Hematopoietic multipotent progenitor cell (in vitro differentiated cells): ENCODE measurements at regions not wholly inside any gene's neighbourhood (a gene's known extent, or its start where the extent isn't known, plus 50 kb on each side); places are given as distances from the start of the nearest gene placed in this dataset.

Experiments
- DNase-seq, 3 donors: peaks; one replicate each; pipeline ENCODE4 v3.0.0-alpha.2; 2011 to 2015; ENCODE audit warnings: low read depth in 2 of 3, low spot score in 2 of 3

- no peak for DNase-seq
Observed at GRCh38 chr2:48912110-48912509, 156.6 kb upstream of the LHCGR start.

- DNase-seq: no peak
Observed at GRCh38 chr2:48910961-48911360, 155.4 kb upstream of the LHCGR start.

- DNase-seq: no peak
Observed at GRCh38 chr2:48906633-48907032, 151.1 kb upstream of the LHCGR start.

GRCh38 chr2:48905696-48906095, 150.2 kb upstream of the LHCGR start:
- DNase-seq: peak in 1 of 3 donors; percentile 17

GRCh38 chr2:48902521-48902920, 147.0 kb upstream of the LHCGR start:
- no peak for DNase-seq

GRCh38 chr2:48901416-48901815, 145.9 kb upstream of the LHCGR start:
- DNase-seq: no peak

GRCh38 chr2:48901015-48901343, 145.5 kb upstream of the LHCGR start:
- DNase-seq: no peak

DNA sequence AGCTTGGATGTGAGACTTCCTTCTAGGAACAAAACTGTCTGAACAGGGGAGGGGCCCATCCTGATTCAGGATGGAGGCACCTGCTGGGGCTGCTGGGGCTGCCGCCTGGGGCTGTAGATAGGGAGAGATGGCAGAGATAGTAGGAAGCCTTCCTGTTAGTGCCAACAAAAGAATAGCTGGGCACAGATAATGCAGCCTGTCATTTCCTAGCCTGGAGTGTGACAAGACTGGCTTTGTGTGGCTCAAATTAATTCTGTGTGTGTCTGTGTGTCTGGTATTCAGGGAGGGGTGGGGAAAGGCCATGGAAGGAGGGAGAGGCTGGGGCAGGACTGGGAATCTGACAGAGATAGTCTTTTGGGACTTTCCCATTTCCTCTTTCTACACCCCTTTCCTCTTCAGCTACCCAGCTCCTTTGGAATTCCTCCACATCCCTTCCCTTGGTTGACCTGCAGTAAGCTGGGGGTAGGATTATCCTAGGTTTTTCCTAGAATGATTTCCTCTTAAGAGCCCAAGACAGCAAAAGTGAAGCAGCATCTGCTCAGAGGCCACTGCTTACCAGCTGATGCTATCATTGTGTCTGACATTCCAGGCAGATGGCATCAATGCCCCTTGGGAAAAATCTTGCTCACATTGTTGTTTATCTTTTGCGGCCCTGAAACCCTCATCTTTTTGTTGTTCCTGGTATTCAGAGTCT, 144.9 kb upstream of the LHCGR start:
- no peak for DNase-seq

DNA sequence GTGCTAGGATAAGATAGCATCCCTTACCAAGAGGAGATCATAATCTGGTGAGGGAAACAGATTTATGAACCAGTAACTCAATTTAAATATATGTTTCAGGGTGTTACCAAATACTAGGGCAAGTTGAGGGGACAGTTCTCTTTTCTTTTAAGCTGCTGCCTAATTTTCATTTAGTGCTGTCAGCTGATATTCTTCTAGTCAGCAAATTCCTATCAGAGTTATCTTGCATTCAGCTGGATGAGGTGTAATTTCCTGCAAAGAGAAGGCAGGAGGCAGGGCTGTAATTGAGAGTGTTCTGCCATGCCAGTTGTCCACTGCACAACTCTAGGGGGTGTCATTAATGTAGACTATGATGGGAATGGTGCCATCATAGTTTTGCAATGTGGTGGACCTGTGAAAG, 141.3 kb upstream of the LHCGR start:
- no peak for DNase-seq

GRCh38 chr2:48890454-48891131, 135.1 kb upstream of the LHCGR start:
- no peak for DNase-seq

GRCh38 chr2:48888066-48888465, 132.5 kb upstream of the LHCGR start:
- no peak for DNase-seq

DNA sequence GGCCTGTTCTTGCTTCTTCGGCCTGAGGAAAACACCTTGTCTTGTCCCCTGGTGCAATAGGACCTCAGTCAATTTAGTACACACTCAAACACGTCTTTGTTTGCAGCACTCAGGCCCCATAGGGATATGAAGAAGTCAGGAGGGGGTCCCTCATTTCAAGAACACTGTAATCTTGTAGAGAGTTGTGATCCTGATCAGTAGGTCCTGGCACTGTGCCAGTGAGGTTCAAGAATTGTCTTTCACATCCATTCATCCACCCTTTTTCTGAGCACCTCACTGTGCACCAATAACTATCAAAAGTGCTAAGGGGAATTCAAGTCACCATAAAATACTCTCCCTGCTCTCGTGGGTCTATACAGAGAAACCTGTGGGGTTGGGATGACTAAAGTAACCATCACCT, 131.4 kb upstream of the LHCGR start:
- no peak for DNase-seq

GRCh38 chr2:48885841-48886240, 130.3 kb upstream of the LHCGR start:
- DNase-seq: no peak

GRCh38 chr2:48883661-48884060, 128.1 kb upstream of the LHCGR start:
- no peak for DNase-seq

GRCh38 chr2:48874282-48874681, 118.8 kb upstream of the LHCGR start:
- DNase-seq: no peak

GRCh38 chr2:48873666-48874065, 118.1 kb upstream of the LHCGR start:
- DNase-seq: no peak

DNA sequence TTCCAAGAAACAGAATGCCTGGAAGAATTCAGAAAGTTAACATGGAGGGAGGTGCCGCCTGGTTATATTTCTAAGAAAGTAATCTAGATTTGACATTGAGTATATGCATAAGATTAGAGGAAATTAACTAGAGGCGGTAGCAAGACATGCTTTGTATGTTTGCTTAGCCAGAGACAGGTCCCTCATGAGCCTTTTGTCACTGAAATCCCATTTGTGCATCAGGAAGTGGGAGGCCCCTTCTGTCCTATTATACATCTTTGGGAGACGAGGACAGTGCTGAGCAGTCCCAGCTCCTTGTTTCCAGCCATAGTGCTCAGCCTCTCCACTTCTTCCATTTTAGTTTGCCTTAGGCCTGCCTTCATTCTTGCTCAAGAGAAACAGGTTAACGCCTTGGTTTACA, 115.4 kb upstream of the LHCGR start:
- DNase-seq: no peak

GRCh38 chr2:48870503-48870902, 115.0 kb upstream of the LHCGR start:
- DNase-seq: no peak

GRCh38 chr2:48865704-48866103, 110.2 kb upstream of the LHCGR start:
- no peak for DNase-seq

- no peak for DNase-seq
Observed at GRCh38 chr2:48860380-48860779, 104.9 kb upstream of the LHCGR start.

DNA sequence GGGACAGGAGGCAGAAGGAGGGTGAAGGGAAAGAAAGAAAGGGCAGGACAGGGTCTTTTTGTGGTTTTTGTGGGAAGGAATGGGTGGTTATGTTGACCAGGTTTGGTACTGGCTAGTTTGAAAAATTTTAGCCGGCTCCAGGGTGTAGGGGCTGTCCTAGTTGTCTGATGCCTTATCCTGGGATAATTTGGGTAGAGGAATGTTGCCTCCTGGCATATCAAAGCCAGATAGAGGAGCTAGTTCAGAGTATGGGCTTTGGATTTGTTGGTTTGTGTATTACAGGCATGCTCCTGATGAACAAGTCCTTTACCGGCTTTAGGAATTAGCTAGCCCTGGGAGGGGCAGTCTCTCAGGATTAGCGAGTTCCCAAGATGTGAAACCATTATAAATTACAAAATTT, 101.1 kb upstream of the LHCGR start:
- no peak for DNase-seq

GRCh38 chr2:48856144-48856543, 100.6 kb upstream of the LHCGR start:
- no peak for DNase-seq

DNA sequence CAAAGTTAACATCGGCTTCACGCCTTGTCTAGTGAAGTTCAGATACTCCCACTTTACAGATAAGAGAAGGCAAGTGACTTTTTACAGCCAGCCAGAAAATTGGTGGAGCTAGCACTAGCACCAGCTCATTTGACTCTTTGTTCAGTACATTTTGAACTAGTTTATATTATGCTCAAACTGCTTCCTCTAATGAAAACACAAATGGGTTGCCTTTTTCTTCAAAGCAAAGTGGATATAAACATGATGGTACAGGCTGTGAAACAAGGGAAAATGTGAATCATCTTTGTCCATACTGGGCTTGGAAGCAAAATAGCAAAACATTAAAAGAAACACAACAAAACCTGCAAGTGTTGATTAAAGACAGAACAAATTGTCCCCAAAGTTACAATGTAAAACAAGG, 99.6 kb upstream of the LHCGR start:
- DNase-seq: no peak
